Mesendoderm (in vitro differentiated cells): ENCODE measurements at regions not wholly inside any gene's neighbourhood (a gene's known extent, or its start where the extent isn't known, plus 50 kb on each side); places are given as distances from the start of the nearest gene placed in this dataset.

Experiments
- DNase-seq: peaks from one replicate; pipeline ENCODE4 v3.0.0; 2013
- H2AK5ac ChIP-seq: 2 replicates; pipeline ENCODE4 v1.6.1; 2013; ENCODE audit warnings: low read length, inconsistent platforms
- H2BK120ac ChIP-seq: 2 replicates; pipeline ENCODE4 v1.6.1; 2013; ENCODE audit warnings: low read depth, mild to moderate bottlenecking, low read length, moderate library complexity, mixed read lengths
- H2BK15ac ChIP-seq: replicated peaks from 2 replicates; pipeline ENCODE4 v1.6.1; 2013; ENCODE audit warnings: low read depth, mild to moderate bottlenecking, moderate library complexity
- H2BK5ac ChIP-seq: 2 replicates; pipeline ENCODE4 v1.6.1; 2013; ENCODE audit warnings: low read length, inconsistent platforms
- H3K18ac ChIP-seq: 2 replicates; pipeline ENCODE4 v1.6.1; 2013; ENCODE audit warnings: mild to moderate bottlenecking, low read length, mixed read lengths
- H3K23ac ChIP-seq: one replicate; pipeline ENCODE4 v1.6.1; 2013; ENCODE audit warnings: low read length
- H3K27ac ChIP-seq: 2 replicates; pipeline ENCODE4 v1.5.1; 2013; ENCODE audit warnings: low read depth, mild to moderate bottlenecking, inconsistent platforms, low read length, moderate library complexity
- H3K27me3 ChIP-seq: 2 replicates; pipeline ENCODE4 v1.6.1; 2013; ENCODE audit warnings: low read length, control low read depth, mild to moderate bottlenecking, inconsistent platforms; ENCODE audit not compliant: insufficient read depth, poor library complexity
- H3K36me3 ChIP-seq: 2 replicates; pipeline ENCODE4 v1.6.1; 2013; ENCODE audit warnings: low read length, inconsistent platforms; ENCODE audit not compliant: control insufficient read depth, insufficient read depth
- H3K4ac ChIP-seq: one replicate; pipeline ENCODE4 v1.6.1; 2013; ENCODE audit warnings: low read depth, mild to moderate bottlenecking, low read length, moderate library complexity
- H3K4me1 ChIP-seq: 2 replicates; pipeline ENCODE4 v1.6.1; 2013; ENCODE audit warnings: low read depth, low read length, inconsistent platforms; ENCODE audit not compliant: control insufficient read depth
- H3K4me2 ChIP-seq: 2 replicates; pipeline ENCODE4 v1.6.1; 2013; ENCODE audit warnings: low read length
- H3K4me3 ChIP-seq: 2 replicates; pipeline ENCODE4 v1.5.1; 2013; ENCODE audit warnings: mild to moderate bottlenecking, low read length
- H3K56ac ChIP-seq: one replicate; pipeline ENCODE4 v1.6.1; 2013; ENCODE audit warnings: low read length
- H3K79me1 ChIP-seq: 2 replicates; pipeline ENCODE4 v1.6.1; 2013; ENCODE audit warnings: low read length, inconsistent platforms
- H3K79me2 ChIP-seq: 2 replicates; pipeline ENCODE4 v1.6.1; 2013; ENCODE audit warnings: mild to moderate bottlenecking, low read length; ENCODE audit not compliant: control insufficient read depth, insufficient read depth
- H3K9ac ChIP-seq: 2 replicates; pipeline ENCODE4 v1.6.1; 2013; ENCODE audit warnings: low read length, inconsistent platforms
- H4K5ac ChIP-seq: one replicate; pipeline ENCODE4 v1.6.1; 2013; ENCODE audit warnings: low read length
- H4K8ac ChIP-seq: one replicate; pipeline ENCODE4 v1.6.1; 2013; ENCODE audit warnings: low read depth, mild to moderate bottlenecking, control low read depth, low read length, moderate library complexity
- WGBS: extraction: QIAGEN DNeasy Blood & Tissue Kit; methylation state at CpG from one replicate; pipeline ENCODE4 v1.1.7; 2013; ENCODE audit warnings: low lambda C conversion rate, missing lambda C conversion rate; ENCODE audit not compliant: insufficient coverage; ENCODE audit errors: extremely low coverage; 5-methylcytosine and 5-hydroxymethylcytosine counted together

DNA sequence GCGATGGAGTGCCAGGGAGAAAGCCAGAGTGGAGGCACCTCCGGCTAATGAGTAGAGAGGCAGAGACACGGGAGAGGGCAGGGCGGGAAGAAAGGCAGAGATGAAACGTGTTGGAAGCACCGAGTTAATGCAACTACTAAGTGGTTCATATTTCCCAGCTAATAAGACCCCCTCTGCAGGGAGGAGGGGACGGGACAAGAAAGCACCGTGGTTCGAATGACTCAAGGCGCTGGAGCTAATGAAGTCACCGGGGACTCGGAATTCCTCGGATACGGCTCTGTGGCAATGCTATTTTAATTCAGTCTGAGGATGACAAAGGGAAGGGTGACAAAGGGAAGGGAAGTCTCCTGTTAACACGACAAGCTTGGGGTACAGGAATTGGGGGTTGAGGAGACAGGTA is 54.5 kb upstream of the RAPGEF1 start:
- no CpG with 5 or more reads among the region's 15 CpGs for WGBS
- no peak overlapping the region for H2BK5ac ChIP-seq
- no peaks in the 10 kb centered on the region for H3K36me3 ChIP-seq
- no peak overlapping the region for H3K23ac ChIP-seq
- no peak overlapping the region for H3K27ac ChIP-seq
- no peak for DNase-seq
- H3K4me2 ChIP-seq, result no peak overlapping the region
- H3K9ac ChIP-seq, result no peak overlapping the region
- H3K27me3 ChIP-seq, result no peaks in the 10 kb centered on the region
- no peaks in the 10 kb centered on the region for H3K79me2 ChIP-seq
- no peak overlapping the region for H2AK5ac ChIP-seq
- no peaks in the 10 kb centered on the region for H3K4me1 ChIP-seq
- H2BK15ac ChIP-seq, result no peak overlapping the region
- H3K4ac ChIP-seq, result no peak overlapping the region
- H3K56ac ChIP-seq, result no peak overlapping the region
- H2BK120ac ChIP-seq, result no peak overlapping the region
- no peak overlapping the region for H3K4me3 ChIP-seq
- H4K8ac ChIP-seq, result no peak overlapping the region
- H3K79me1 ChIP-seq, result no peaks in the 10 kb centered on the region
- H3K18ac ChIP-seq, result no peak overlapping the region
- H4K5ac ChIP-seq, result no peak overlapping the region

GRCh38 chr9:131791542-131792254 is 51.8 kb upstream of the RAPGEF1 start:
- no peak overlapping the region for H3K9ac ChIP-seq
- H3K79me2 ChIP-seq, result no peaks in the 10 kb centered on the region
- H3K56ac ChIP-seq, result no peak overlapping the region
- no peak overlapping the region for H4K5ac ChIP-seq
- no peak overlapping the region for H3K23ac ChIP-seq
- WGBS, result no CpG with 5 or more reads among the region's 23 CpGs
- no peak overlapping the region for H2BK15ac ChIP-seq
- H3K4ac ChIP-seq, result no peak overlapping the region
- H3K27me3 ChIP-seq, result no peaks in the 10 kb centered on the region
- no peak overlapping the region for H2BK120ac ChIP-seq
- no peak overlapping the region for H3K4me2 ChIP-seq
- H2AK5ac ChIP-seq, result no peak overlapping the region
- DNase-seq, result no peak
- H3K4me1 ChIP-seq, result no peaks in the 10 kb centered on the region
- H4K8ac ChIP-seq, result no peak overlapping the region
- H3K36me3 ChIP-seq, result no peaks in the 10 kb centered on the region
- H3K4me3 ChIP-seq, result no peak overlapping the region
- H3K79me1 ChIP-seq, result no peaks in the 10 kb centered on the region
- H3K27ac ChIP-seq, result no peak overlapping the region
- no peak overlapping the region for H2BK5ac ChIP-seq
- no peak overlapping the region for H3K18ac ChIP-seq
